ENCODE measurements at regions not wholly inside any gene's neighbourhood (a gene's known extent, or its start where the extent isn't known, plus 50 kb on each side); places are given as distances from the start of the nearest gene placed in this dataset.

GRCh38 chr10:21249435-21249834, 276.0 kb downstream of the SKIDA1 start:
- DNase-seq, result no peak

DNA sequence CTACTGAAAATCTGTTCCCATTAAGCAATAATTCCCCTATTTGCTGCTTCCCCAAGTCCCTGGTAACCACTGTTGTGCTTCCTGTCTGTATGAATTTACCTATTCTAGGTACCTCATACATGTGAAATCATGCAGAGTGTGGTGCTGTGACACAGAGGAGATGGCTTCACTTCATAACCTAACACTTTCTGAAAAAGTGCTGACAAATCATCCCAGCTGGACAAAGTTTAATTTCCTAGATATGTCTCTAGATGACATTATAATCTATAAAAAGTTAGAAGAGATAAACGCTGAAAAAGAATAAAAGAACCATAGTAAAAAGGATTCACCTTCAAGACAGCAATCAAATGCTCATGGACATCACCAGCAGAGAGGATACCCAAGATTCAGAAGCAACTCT, 277.9 kb downstream of the SKIDA1 start:
- DNase-seq, result no peak

DNA sequence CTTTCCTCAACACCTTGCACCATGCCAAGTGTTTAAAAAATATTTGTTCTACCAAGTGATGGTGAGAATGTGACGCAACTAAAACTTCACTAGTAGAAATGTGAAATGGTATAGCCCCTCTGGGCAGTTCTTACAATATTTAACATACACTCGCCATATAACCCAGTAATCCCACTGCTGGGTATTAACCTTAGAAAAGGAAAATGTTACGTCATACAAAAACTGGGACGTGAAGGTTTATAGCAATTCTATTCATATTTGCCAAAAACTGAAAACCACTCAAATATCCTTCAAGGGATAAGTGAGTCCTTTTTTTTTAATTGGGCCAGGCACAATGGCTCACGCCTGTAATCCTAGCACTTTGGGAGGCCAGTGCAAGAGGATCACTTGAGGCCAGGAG, 279.3 kb downstream of the SKIDA1 start:
- DNase-seq, result no peak

DNA sequence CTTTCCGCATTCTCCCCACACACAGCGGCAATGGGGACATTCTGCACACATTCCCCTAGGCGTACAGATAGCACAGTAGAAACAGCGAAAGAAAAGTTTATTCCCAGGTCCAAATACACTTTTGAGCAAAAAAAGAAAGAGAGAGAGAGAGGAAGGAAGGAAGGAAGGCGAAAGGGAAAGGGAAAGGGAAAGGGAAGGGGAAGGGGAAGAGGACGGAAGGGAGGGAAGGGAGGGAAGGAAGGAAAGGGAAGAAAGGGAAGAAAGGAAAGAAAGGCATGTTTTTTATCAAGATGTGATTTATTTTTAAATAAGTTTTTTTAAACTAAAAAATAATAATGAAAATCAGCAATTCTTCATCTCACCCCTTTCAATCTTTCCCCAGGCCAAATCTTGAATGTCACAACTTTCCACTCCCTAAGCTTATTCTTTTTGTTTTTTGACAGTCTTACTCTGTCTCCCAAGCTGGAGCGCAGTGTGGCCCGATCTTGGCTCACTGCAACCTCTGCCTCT, 281.7 kb downstream of the SKIDA1 start:
- no peak for DNase-seq

GRCh38 chr10:21242915-21243314, 282.6 kb downstream of the SKIDA1 start:
- no peak for DNase-seq

DNA sequence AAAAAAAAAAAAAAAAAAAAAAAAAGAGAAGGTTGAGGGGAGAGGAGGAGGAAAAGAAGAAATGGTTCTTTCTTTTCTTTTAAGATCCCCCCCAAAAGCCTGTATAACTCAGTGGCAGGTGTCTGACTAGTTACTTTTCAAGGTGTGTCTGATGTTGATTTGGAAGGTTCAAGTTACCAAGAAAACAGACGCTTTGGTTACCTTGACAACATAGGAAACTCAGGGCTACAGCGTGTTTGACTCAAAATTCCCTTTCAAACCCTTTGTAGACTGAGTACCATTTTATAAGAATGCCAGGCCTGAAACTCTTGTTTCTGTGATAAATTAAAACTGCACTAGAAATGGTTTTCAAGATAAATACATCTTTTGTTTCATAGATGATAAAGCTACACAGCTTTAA, 286.8 kb downstream of the SKIDA1 start:
- DNase-seq, result no peak

- no peak for DNase-seq
Measured at GRCh38 chr10:21238044-21238443, 287.4 kb downstream of the SKIDA1 start.

DNA sequence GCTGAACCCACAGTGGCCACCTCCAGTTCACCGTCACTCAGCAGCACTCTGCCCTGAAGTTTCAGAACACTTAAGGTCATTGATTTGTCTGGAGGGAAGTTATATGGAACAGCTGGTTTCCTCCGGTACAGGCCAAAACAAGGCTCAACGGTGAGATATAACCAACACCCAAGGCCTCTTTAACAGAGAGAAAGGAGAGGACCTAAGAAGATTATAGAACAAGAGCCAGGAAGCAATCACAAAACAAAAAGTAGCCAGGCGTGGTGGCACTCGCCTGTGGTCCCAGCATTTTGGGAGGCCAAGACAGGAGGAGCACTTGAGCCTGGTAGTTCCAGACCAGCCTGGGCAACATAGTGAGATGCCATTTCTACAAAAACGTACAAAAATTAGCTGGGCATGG, 290.7 kb downstream of the SKIDA1 start:
- no peak for DNase-seq

GRCh38 chr10:21230219-21230618, 295.3 kb downstream of the SKIDA1 start:
- no peak for DNase-seq

- no peak for DNase-seq
Measured at GRCh38 chr10:21217748-21218367, 307.6 kb downstream of the SKIDA1 start.

GRCh38 chr10:21217107-21217506, 308.4 kb downstream of the SKIDA1 start:
- no peak for DNase-seq

GRCh38 chr10:21214329-21214728, 311.2 kb downstream of the SKIDA1 start:
- DNase-seq, result no peak

DNA sequence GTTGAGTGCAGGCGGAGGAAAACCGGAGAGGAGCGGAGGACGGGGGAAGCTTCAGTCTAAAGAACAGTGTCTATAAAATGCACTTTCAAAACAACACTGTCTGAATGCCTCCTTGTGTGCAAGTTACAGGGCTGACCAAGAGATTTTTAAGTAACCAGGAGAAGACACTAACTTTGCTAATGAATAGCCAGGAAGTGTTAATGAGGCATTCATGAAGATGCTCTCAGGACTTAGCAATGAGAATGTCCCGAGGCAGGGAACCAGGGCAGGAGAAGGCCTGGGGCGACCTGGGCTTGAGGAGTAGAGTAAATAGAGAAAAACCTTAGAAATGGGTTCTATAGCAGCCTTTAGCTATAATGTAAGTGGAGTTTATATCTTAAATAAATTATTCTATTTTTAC, 312.1 kb downstream of the SKIDA1 start:
- DNase-seq, result no peak

DNA sequence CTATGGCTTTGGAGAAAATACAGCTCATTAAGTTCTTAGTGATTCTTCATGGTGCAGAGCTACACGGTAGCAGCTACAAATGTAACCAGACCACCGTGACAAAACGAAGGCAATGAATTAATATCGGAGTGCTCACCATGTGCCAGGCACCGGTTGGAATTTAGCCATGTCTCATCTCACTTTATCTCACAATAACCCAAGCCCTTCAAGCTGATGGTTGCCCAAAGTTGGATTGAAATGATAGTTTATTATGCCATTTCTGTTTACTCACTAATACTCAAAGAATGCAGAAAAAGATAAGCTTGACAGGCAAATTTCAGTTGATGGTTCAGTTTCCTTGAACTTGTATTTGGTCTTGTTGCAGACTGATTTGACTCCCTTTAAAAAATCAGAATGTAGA, 312.6 kb downstream of the SKIDA1 start:
- no peak for DNase-seq

DNA sequence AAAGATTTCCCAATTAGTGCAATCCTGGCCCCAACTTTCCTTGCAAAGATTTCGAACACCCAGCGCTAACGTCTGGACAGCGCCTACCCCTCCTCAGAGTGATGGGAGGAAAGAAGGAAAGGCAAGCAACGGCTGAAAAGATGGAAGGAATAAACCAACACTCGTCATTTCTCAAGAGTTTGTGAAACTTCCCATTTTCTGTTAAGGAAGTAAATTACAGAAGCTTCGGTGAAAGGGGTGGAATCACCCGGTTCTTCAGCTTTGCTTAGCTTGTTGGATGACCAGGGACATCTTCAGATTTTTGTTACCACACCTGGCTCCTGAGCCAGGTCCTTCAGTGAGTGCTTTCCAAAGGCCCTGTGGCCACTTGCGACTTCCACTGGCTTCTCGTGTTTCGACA, 313.1 kb downstream of the SKIDA1 start:
- no peak for DNase-seq

DNA sequence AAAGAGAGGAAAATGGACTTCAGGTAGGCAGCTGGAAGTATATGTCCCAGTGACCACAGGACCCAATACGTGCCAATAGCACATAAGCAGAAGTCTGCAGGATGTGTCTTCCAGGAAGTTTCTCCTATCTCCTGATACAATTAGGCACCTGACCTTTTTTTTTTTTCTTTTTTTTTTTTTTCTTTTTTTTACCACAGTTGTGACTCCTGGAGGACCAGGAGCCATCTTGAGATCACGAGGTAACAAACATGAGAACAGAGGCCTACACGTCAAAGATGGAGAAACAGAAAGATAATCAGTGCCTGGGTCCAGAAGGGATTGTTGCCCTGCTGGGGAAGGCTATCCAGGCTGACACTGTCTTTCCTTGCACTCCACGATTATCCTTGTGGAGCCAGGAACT, 312.4 kb upstream of the NEBL start:
- DNase-seq, result no peak

DNA sequence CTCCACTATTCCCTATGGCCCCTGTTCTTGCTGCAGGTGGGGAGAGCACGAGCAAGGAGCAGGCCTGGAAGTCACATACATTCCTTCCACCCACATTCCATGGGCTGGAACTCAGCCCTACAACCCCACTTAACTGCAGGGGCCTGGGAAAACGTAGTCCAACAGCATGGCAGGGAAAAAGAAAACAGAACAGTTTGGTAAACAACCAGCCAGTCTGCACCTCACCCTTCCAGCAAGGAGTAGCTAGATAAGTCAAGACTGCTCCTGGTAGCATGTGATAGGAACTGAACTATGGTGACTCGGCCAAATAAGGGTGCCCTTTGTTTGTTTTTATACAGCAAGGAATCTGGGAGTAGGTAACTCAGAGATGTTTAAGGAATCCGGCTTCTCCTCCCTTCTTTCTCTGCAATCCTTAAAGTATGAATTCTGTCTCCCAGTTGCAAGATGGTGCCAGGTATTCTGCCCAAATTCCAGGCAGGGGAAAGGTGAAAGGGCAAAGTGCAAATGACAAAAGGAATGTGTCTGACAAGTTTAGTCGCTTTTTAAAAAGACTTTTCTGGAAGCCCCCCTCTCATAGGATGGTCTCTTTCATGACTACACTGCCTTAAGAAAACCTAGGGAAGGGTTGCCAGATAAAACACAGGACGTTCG, 311.7 kb upstream of the NEBL start:
- no peak for DNase-seq

- no peak for DNase-seq
Measured at GRCh38 chr10:21207852-21208646, 310.9 kb upstream of the NEBL start.

GRCh38 chr10:21205328-21205727, 308.2 kb upstream of the NEBL start:
- no peak for DNase-seq

DNA sequence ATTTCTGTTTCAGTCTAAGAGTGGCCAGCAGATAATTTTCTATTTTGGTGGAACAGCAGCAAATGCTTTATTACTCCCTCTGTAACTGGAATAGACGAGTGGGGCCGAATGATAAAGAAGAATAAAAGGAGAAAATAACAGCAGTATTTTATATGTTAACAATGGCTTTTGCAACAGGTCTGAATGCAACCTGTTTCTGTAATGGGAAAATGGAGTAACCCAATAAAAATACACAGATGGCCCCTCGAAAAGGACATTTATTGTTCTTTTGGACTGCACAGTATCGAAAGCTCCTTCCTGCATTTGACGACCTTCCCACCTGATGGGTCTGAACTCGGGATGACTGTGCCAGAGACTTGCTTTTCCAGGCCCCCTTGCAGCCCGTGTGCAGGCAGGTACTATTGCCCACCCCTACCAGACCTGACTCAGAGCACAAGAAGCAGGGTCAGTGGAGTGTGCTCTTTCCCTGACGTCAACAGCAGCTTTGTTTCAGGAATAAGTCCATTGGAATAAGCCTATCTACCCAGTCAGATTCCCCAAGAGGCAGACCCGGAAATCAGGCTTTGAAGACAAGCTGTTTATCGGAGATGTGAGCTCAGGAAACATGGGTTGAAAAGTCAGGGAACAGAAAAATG, 306.5 kb upstream of the NEBL start:
- DNase-seq, result no peak

- DNase-seq, result no peak
Measured at GRCh38 chr10:21202776-21203462, 305.8 kb upstream of the NEBL start.

GRCh38 chr10:21199501-21199900, 302.4 kb upstream of the NEBL start:
- no peak for DNase-seq

GRCh38 chr10:21197838-21198237, 300.7 kb upstream of the NEBL start:
- DNase-seq, result no peak
